HCT116 (cell line): ENCODE measurements at regions not wholly inside any gene's neighbourhood (a gene's known extent, or its start where the extent isn't known, plus 50 kb on each side); places are given as distances from the start of the nearest gene placed in this dataset.

Experiments used
- ATAC-seq: fragments of 200-7000 bp; cut with Tn5 transposase; 2 replicates; pipeline ENCODE4 v1.9.1; 2020; ENCODE audit warnings: mild to moderate bottlenecking, moderate library complexity
- BruUV-seq: library from RNA; stranded (reverse); fragments of 400-500 nt; replicated peaks from 2 replicates; lab custom pipeline; 2021; lab: Mats Ljungman, UMichigan
- CTCF ChIA-PET: fragments of 300-600 bp; sonication (Branson Sonifier 250); formaldehyde crosslinking; loops from one replicate; lab custom pipeline; 2021; ENCODE audit warnings: antibody characterized with exemption; lab: Charles Lee
- POLR2A ChIA-PET: fragments of 300-600, 350-600 bp; sonication (Branson Sonifier 250); formaldehyde crosslinking; loops from one replicate; lab custom pipeline; 2021; ENCODE audit warnings: antibody characterized with exemption; lab: Charles Lee
- RAD21 ChIA-PET, 2 experiments: fragments of 300-600 bp; sonication (Branson Sonifier 250); formaldehyde crosslinking; loops; one replicate each; lab custom pipeline; 2023; ENCODE audit warnings: low total read pairs in 2 of 2; ENCODE audit not compliant: uncharacterized antibody in 2 of 2, unreplicated experiment in 2 of 2, low non-redundant PET in 1 of 2; lab: Charles Lee
- DNase-seq: peaks from one replicate; pipeline ENCODE4 v3.0.0-alpha.2; 2010; ENCODE audit warnings: low read depth, low spot score
- H2AFZ ChIP-seq: fragments of 200-600 bp; shearing (Covaris generic), sonication (generic); 2 replicates; pipeline ENCODE4 v1.6.1; 2017; ENCODE audit warnings: low read depth, mixed run types, mixed read lengths, antibody characterized with exemption, low read length; ENCODE audit not compliant: poor library complexity, severe bottlenecking
- H3K27ac ChIP-seq: 2 replicates; pipeline ENCODE4 v1.5.1; 2012; ENCODE audit warnings: low read depth, low read length
- H3K27me3 ChIP-seq: fragments of 200-600 bp; sonication (generic); 2 replicates; pipeline ENCODE4 v1.6.1; 2016; ENCODE audit warnings: mixed run types, low read length, mixed read lengths; ENCODE audit not compliant: insufficient read depth
- H3K36me3 ChIP-seq, 2 experiments: fragments of 200-500 bp in 1 of 2; fragments of 200-600 bp in 1 of 2; sonication (Bioruptor generic) in 1 of 2; sonication (generic) in 1 of 2; 2 replicates each; pipeline versions ENCODE4 v1.5.1 to v1.6.1; 2014 to 2016; ENCODE audit warnings: low read length in 2 of 2, inconsistent platforms in 1 of 2, mixed read lengths in 1 of 2, mixed run types in 1 of 2; ENCODE audit not compliant: insufficient read depth in 2 of 2, control insufficient read depth in 1 of 2
- H3K4me1 ChIP-seq, 2 experiments: fragments of 200-600 bp in 1 of 2; sonication (generic) in 1 of 2; 2 replicates each; pipeline versions ENCODE4 v1.5.1 to v1.6.1; 2012 to 2017; ENCODE audit warnings: low read length in 2 of 2, inconsistent platforms in 1 of 2, mild to moderate bottlenecking in 1 of 2, mixed read lengths in 1 of 2, mixed run types in 1 of 2, moderate library complexity in 1 of 2; ENCODE audit not compliant: insufficient read depth in 2 of 2, control insufficient read depth in 1 of 2
- H3K4me2 ChIP-seq: fragments of 200-600 bp; sonication (generic); 2 replicates; pipeline ENCODE4 v1.6.1; 2017; ENCODE audit warnings: mixed run types, low read length, mixed read lengths
- H3K4me3 ChIP-seq, 2 experiments: fragments of 200-600 bp in 1 of 2; sonication (generic) in 1 of 2; replicated peaks in 1 of 2; 2 replicates each; pipeline ENCODE4 v1.5.1; 2011 to 2016; ENCODE audit warnings: low read length in 2 of 2, control low read depth in 1 of 2, low read depth in 1 of 2, mild to moderate bottlenecking in 1 of 2, mixed read lengths in 1 of 2, mixed run types in 1 of 2
- H3K79me2 ChIP-seq: fragments of 200-600 bp; sonication (generic); 2 replicates; pipeline ENCODE4 v1.6.1; 2017; ENCODE audit warnings: mild to moderate bottlenecking, mixed run types, low read length, moderate library complexity, mixed read lengths; ENCODE audit not compliant: insufficient read depth
- H3K9ac ChIP-seq: fragments of 200-600 bp; sonication (generic); 2 replicates; pipeline ENCODE4 v1.6.1; 2016; ENCODE audit warnings: low read length, mixed read lengths
- H3K9me2 ChIP-seq: fragments of 200-600 bp; sonication (generic), shearing (Covaris generic); 2 replicates; pipeline ENCODE4 v1.6.1; 2017; ENCODE audit warnings: mixed run types, mild to moderate bottlenecking, moderate library complexity; ENCODE audit not compliant: insufficient read depth
- H3K9me3 ChIP-seq, 2 experiments: fragments of 200-500 bp in 1 of 2; fragments of 200-600 bp in 1 of 2; sonication (Bioruptor generic) in 1 of 2; sonication (generic) in 1 of 2; 2 replicates each; pipeline ENCODE4 v1.6.1; 2014 to 2017; ENCODE audit warnings: low read length in 2 of 2, mixed read lengths in 2 of 2, inconsistent platforms in 1 of 2, low read depth in 1 of 2, mild to moderate bottlenecking in 1 of 2, mixed run types in 1 of 2, moderate library complexity in 1 of 2; ENCODE audit not compliant: control insufficient read depth in 1 of 2, insufficient read depth in 1 of 2
- H4K20me1 ChIP-seq: fragments of 200-600 bp; sonication (generic), shearing (Covaris generic); 2 replicates; pipeline ENCODE4 v1.6.1; 2017; ENCODE audit warnings: mixed run types, mild to moderate bottlenecking, moderate library complexity; ENCODE audit not compliant: insufficient read depth
- ATF3 ChIP-seq: IDR thresholded peaks from 2 replicates; pipeline ENCODE4 v1.6.1; 2012
- CBX3 ChIP-seq: IDR thresholded peaks from 2 replicates; pipeline ENCODE4 v1.6.1; 2012; ENCODE audit warnings: low read depth
- CEBPB ChIP-seq: IDR thresholded peaks from 2 replicates; pipeline ENCODE4 v1.6.1; 2012; ENCODE audit warnings: low read depth
- CTCF ChIP-seq, 3 experiments: fragments of 200-600 bp in 1 of 3; sonication (generic) in 1 of 3; IDR thresholded peaks in 2 of 3; conservative IDR thresholded peaks in 1 of 3; 2 replicates each; pipeline ENCODE4 v1.5.1; 2012 to 2017; ENCODE audit warnings: low read depth in 2 of 3, low read length in 2 of 3, antibody characterized with exemption in 1 of 3, borderline replicate concordance in 1 of 3, control low read depth in 1 of 3, mild to moderate bottlenecking in 1 of 3, mixed read lengths in 1 of 3, mixed run types in 1 of 3, moderate library complexity in 1 of 3; ENCODE audit not compliant: insufficient read depth in 1 of 3
- EGR1 ChIP-seq: IDR thresholded peaks from 2 replicates; pipeline ENCODE4 v1.6.1; 2012; ENCODE audit warnings: low read depth
- ELF1 ChIP-seq: IDR thresholded peaks from 2 replicates; pipeline ENCODE4 v1.6.1; 2012; ENCODE audit warnings: low read depth, borderline replicate concordance
- EZH2 ChIP-seq: fragments of 200-600 bp; sonication (generic); IDR thresholded peaks from 2 replicates; pipeline ENCODE4 v1.6.1; 2017; ENCODE audit warnings: antibody characterized with exemption, mixed run types
- EZH2phosphoT487 ChIP-seq: fragments of 200-600 bp; IDR thresholded peaks from 2 replicates; pipeline ENCODE4 v1.6.1; 2018; ENCODE audit warnings: antibody characterized with exemption, borderline replicate concordance
- FOSL1 ChIP-seq: IDR thresholded peaks from 2 replicates; pipeline ENCODE4 v1.6.1; 2012; ENCODE audit warnings: low read depth
- JUND ChIP-seq: IDR thresholded peaks from 2 replicates; pipeline ENCODE4 v1.6.1; 2012
- MAX ChIP-seq: IDR thresholded peaks from 2 replicates; pipeline ENCODE4 v1.6.1; 2012
- POLR2A ChIP-seq: IDR thresholded peaks from 2 replicates; pipeline ENCODE4 v1.7.0; 2011; ENCODE audit warnings: borderline replicate concordance; ENCODE audit not compliant: insufficient read depth, insufficient read length; ENCODE audit errors: extremely low read depth
- POLR2AphosphoS5 ChIP-seq: IDR thresholded peaks from 2 replicates; pipeline ENCODE4 v1.6.1; 2011; ENCODE audit warnings: mild to moderate bottlenecking, low read depth, low read length, moderate library complexity
- RAD21 ChIP-seq: IDR thresholded peaks from 2 replicates; pipeline ENCODE4 v1.6.1; 2012; ENCODE audit warnings: low read depth, mild to moderate bottlenecking
- REST ChIP-seq: IDR thresholded peaks from 2 replicates; pipeline ENCODE4 v1.6.1; 2012; ENCODE audit warnings: low read depth
- SIN3A ChIP-seq: IDR thresholded peaks from 2 replicates; pipeline ENCODE4 v1.6.1; 2012; ENCODE audit warnings: low read depth
- SRF ChIP-seq: IDR thresholded peaks from 2 replicates; pipeline ENCODE4 v1.6.1; 2012; ENCODE audit warnings: low read depth
- TCF7L2 ChIP-seq: IDR thresholded peaks from 2 replicates; pipeline ENCODE4 v1.7.0; 2011; ENCODE audit warnings: borderline replicate concordance, inconsistent platforms; ENCODE audit not compliant: insufficient read depth, insufficient read length; ENCODE audit errors: extremely low read depth
- ZBTB33 ChIP-seq: IDR thresholded peaks from 2 replicates; pipeline ENCODE4 v1.6.1; 2011; ENCODE audit warnings: mild to moderate bottlenecking, low read length, moderate library complexity; ENCODE audit not compliant: insufficient replicate concordance; ENCODE audit errors: extremely low read depth
- ZFX ChIP-seq: fragments of 450-650 bp; IDR thresholded peaks from 2 replicates; pipeline ENCODE4 v1.6.1; 2017
- intact Hi-C: fragments of 100-400 bp; cut with micrococcal nuclease; formaldehyde crosslinking; loops from 2 replicates; pipeline ENCODE4 v1.10.0; 2022

GRCh38 chr6:11950109-11950508 is 62.0 kb upstream of the HIVEP1 start:
- ATAC-seq (no peak), DNase-seq (no peak)
- Histone ChIP-seq H3K9me3 (no peaks in the 10 kb centered on the region), H3K36me3 (no peaks in the 10 kb centered on the region), H3K4me3 (no peak overlapping the region), H2AFZ (no peak overlapping the region), H3K27me3 (no peaks in the 10 kb centered on the region), H3K4me2 (no peak overlapping the region), H3K4me1 (no peaks in the 10 kb centered on the region), H3K9me2 (0 out of 2 replicates have a peak, but pooled peaks cover 4% of the 10 kb centered on the region), H4K20me1 (no peaks in the 10 kb centered on the region), H3K27ac (no peak overlapping the region), H3K9ac (no peak overlapping the region), H3K79me2 (no peaks in the 10 kb centered on the region)
- ChIA-PET RAD21 (no interaction called here), CTCF (no interaction called here), POLR2A (no interaction called here)
- intact Hi-C loops: no loop called here
- no TSS peak for BruUV-seq
- TF ChIP-seq ZBTB33: no peak
- no peak for TF ChIP-seq CTCF (IDR thresholded peaks at IDR 0.05 in 2 of 3, conservative IDR thresholded peaks at IDR 0.05 in 1 of 3; ENCODE audit: borderline replicate concordance in 1 of 3, insufficient read depth in 1 of 3, low read depth in 2 of 3, low read length in 2 of 3)
- TF ChIP-seq EZH2phosphoT487: no peak
- no peak for TF ChIP-seq RAD21
- no peak for TF ChIP-seq SRF
- TF ChIP-seq EZH2: no peak
- TF ChIP-seq MAX: no peak
- TF ChIP-seq JUND: no peak
- no peak for TF ChIP-seq TCF7L2
- TF ChIP-seq ZFX: no peak
- TF ChIP-seq SIN3A: no peak
- no peak for TF ChIP-seq POLR2AphosphoS5
- TF ChIP-seq REST: no peak
- TF ChIP-seq POLR2A: no peak
- no peak for TF ChIP-seq ATF3
- TF ChIP-seq CBX3: no peak
- no peak for TF ChIP-seq CEBPB
- TF ChIP-seq EGR1: no peak
- TF ChIP-seq FOSL1: no peak
- no peak for TF ChIP-seq ELF1
